NOMO-1 treated with DMSO at 0.1 percent for 48 hours (cell line): ENCODE measurements at regions not wholly inside any gene's neighbourhood (a gene's known extent, or its start where the extent isn't known, plus 50 kb on each side); places are given as distances from the start of the nearest gene placed in this dataset.

Experiments
- DNase-seq: peaks from one replicate; lab custom pipeline; 2025; ENCODE audit not compliant: unreplicated experiment; lab: John Stamatoyannopoulos, UW

DNA sequence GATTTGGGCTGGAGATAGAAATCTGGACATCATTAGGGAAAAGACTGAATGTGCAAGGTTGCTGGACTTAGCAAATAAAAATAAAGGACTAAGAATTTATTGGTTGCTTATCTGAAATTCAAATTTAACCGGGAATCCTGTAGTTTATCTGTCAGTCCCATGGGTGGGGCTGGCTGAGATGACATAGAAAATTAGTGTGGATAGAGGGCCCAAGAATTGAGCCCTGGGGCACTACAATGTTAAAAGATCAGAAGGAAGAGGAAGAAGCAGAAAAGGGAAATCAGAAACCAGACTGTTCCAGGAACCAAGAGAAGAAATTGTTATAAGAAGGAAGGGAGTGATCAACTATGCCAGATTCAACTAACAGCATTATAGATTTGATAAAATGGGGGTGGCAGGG is 96.7 kb upstream of the CCDC196 start:
- DNase-seq = no peak

DNA sequence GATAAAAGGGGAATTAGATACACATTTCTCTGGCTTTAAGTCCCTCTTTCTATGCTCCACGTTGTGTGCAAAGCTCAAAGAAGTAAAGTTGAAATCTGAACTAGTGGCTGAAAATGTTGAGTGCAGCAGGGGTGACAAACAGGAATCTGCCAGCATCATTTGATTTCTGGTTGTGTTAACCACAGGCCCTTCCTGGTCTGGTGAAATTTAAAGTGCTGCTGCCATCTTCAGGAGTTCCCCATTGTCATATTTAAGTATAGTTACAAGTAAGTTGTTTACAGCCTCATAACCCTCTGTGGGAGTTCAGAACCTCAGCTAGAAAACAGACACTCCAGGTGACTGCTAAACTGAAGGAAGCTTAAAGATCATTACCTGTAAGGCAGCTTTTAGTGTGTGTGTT is 90.9 kb upstream of the CCDC196 start:
- no peak for DNase-seq

DNA sequence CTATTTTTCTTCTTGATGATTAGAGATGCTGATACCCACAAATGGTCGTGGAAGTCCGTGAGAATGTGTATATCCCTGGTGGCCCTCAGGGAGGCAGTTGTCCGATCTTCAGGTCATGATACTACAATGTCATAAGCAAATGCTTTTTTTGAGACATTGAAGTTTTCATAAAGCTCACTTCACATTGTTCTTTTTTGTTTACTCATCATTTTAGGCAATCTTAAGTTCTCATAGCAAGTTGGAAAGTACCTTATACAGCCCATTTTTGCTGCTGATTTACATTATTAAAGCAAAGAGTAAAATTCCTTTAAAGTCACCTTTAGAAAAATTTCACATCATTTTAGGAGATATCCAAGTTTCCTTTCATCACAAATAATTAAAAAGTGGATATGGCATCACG is 90.0 kb upstream of the CCDC196 start:
- no peak for DNase-seq

DNA sequence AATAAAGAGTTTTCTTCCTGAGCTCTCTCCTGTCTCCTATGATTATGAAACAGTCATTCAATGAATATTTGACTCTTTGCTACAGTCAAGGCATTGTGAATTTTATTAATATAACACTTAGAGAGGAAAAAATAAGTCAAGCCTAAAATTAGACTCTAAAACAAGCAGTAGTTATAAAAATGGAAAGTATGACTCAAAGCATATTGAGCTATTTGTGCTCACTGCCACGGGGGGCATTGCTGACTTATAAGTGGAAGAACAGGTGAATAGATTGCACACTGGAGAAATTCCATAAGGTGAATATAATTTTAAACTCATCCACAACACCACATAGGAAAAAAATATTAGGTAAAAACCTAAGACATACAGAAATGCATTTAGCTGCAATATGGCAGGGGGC is 87.7 kb upstream of the CCDC196 start:
- DNase-seq = no peak

DNA sequence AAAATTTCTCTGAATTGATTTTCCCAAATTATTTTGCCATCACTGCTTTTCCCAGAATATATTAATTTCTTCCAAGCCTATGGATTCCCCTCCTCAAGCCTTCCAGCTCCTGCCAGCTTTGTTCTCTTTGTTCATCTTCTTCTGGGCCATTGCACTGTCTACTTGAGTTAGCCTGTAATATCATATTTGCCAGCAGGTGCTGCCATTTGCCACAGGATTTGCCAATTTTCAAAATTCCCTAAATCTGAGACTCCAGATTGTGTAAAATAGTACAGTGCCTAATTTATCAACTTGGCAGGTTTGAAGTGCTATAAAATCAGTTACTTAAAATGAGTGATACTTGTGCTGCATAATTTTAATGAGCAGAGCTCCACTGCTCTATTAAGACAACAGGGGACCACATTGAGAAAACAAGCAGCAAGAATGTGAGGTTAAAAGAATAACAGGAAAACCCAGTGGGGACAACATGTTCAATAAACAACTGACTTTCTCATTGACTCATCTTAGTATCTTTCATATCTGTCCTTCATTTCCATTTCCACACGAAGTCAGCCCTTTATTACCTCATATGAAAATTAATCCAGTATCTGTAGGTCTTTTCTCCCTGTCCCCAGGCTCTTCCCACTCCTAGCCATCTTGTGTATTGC is 84.6 kb upstream of the CCDC196 start:
- DNase-seq = no peak

DNA sequence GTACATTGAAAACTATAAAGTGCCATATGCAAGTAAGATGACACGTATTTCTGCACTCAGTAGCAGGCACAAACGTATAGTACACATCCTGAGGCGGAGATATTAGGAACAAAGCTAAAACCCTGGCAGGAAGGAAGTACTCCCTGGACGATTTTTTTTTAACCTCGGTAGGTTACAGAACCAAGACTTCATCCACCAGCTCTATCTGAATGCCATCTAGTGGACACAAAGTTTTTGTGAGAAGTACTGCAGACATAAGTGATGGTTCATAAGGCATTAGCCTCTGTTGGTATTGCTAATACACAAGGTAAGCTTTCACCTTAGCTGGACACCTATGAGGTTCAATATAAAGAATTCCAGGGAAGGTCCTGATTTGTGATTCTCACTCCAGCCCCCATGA is 83.0 kb upstream of the CCDC196 start:
- no peak for DNase-seq

DNA sequence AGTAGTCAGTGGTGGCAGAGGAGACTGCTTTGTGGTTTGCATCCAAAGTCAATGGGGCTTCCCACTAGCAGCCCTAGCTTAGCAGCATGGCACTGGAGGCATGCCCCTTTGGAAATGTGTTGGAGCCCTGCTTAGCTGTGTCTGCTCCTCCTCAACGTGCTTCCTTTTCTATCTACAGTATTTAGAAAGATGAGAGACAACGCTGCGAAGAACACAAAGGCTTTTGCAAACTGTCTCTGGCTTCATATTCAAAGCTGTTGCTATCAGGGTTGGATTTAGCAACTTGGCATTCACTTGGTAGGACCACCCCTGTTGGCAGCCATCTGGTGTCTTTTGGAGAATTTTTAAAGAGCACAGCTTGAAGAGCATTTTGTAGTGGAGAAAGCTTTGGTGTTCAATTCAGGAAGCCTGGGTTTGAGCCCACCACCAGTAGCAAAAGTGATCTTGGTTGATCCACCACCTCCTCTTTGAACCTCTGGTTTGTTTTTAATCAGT is 82.1 kb upstream of the CCDC196 start:
- DNase-seq = no peak

DNA sequence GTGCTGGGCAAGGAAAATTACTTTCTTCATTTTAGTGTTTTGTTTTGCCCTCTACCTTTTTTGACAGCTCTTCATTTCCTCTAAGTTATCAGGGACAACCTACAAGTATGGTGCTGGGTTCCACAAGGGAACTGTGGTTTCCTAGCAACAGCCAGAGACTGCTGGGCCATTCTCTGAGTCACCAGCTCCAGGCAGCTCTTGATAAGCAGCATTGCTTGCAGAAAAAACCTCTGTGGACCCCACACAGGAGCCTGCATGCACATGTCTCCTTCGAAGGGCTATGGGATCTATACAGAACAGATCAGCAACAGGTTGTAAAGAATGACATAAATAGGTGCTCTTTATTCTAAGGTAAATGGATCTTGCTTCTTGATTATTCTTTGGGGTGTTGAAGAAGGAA is 81.0 kb upstream of the CCDC196 start:
- DNase-seq = no peak

DNA sequence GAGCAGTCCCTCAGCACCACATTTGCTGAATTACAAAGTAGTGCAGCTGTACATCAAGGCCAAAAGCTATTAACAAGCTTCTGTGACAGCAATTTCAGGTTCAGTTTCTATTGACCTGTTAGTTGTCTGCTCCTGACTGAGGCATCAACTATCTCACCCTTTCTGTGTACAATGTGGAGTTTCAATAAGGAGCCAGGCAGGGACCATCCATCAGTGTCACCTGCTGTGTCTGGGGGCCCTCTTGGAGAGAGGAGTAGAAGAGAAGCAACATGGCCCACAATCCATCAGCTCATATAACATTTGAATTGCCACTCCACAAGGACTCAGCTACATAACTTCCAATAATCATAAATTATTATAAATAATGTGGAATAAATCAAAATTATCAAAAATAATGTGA is 72.3 kb upstream of the CCDC196 start:
- no peak for DNase-seq

DNA sequence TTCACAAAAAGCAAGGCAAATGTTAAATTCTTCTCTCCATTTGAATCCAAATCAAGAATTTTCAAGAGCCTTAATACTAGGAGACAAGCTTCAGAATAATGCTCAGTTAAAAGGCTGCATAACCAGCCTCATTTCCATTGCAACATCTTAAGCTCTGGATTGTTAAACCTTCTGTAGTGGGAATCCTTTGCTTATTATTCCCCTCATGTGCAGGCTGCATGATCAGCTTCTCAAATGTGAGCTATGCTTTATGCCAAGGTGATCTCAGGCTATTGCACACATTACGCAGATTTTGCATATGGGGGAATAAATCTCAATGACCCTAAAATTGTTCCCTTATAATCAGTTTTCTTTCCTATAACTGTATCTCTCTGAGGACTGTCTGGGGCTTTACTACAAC is 71.7 kb upstream of the CCDC196 start:
- no peak for DNase-seq

DNA sequence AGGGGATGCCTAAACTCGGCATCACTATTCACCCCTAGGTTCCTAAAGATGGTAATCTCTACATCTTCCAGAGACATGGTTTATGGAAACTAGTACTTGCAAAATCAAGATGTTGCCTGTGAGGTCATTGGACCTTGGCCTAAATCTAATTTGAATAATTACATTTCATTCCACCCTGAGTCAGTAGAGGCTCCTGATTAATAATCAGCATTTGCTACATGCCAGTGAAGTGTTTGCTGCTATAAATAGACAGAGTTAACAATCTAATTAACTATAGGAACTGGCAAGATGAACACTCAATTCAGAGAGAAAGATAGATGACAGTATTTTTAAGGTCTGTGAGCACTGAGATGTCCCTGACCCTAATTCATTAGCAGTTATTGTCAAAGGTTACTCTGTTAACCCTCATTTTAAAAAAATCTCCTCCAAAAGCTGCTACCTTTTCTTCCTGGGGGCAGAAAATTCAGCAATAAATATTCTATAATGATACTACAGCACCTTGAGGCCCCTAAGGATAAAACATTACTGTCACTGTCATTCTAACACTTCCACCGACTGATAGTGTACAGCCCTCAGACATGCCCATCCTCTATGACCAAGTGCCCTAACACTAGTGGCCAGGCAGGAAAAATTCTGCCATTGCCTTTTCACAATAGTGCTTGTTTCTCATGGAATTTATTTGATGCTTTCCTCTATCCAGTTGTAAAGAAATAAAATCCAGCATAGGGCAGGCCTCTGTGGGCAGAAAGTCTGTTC is 65.7 kb upstream of the CCDC196 start:
- no peak for DNase-seq

DNA sequence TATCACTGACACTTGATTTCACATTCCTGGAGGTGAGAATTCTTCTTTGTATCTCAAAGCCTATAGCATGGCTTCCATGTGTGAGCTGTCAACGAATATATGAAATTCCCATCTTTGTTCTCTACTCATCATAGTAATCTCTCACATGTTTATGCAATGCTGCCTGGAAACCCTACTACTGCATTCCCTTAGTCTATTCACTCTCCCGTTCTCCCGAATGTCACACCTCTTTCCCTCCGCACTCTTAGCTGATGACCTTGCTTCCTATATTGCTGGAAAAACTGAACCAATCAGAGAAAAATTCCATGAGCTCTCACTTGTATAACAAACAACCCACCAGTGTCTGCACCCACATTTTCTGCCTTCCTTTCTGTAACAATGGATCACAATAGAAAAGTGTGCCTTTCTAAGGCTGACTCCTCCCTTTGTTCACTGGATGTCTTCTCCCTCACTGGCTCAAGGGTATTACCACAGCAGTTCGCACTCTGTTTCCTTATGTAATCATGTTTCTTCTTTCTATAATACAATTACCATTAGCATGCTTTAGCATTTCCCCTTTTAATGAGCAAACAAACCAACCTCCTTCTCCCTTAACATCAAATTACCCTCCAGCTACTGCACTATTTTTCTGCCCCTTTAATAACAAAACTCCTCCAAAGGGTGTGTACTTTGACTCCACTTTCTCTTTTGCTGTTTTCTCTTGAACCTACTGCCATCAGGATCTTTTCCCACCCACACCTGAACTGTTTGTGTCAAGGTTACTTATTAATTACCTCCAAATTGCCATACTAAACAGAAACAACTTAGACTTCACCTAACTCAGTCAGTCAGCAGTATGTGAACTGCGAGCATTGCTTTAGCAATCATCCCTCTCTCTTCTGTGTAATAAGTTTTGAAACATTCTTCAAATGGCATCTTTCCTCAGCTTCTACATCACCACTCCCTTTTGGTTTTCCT is 63.9 kb upstream of the CCDC196 start:
- DNase-seq = no peak

DNA sequence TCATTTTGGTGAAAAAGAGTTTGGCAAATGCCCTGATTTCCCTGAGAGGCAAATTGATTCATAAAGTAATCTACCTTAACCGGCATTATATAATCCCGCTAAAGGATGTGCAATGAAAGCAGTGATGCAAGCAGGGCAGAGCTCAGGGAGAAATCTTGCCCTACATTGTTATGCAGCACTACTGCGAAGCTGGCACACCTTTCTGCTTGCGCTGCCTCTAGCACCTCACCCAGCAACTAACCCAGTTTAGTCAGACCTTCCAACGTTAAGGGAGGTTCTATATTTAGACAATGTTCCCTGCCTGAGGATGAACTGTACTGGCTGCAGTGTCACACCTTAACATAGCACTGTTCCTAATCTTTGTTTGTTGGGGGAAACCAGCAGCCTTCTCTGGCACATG is 60.8 kb upstream of the CCDC196 start:
- no peak for DNase-seq

DNA sequence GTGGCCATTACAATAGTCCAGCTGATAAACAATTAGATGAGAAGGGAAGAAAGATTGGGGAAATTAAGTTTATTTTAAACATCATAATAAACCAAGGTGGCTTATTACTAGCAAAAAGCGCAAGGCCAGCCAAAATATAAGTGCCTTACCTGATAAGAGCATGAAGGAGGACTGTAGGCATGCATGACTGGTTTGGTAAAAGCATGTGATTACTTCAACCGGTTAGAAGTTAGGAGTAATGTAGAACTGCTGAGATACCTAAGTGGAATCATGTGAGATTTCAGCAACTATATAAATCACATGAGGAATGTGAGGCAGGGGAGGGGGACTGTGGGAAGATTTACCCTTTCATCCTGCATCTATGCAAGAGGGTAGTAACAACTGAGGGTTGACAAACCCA is 59.7 kb upstream of the CCDC196 start:
- DNase-seq = no peak

DNA sequence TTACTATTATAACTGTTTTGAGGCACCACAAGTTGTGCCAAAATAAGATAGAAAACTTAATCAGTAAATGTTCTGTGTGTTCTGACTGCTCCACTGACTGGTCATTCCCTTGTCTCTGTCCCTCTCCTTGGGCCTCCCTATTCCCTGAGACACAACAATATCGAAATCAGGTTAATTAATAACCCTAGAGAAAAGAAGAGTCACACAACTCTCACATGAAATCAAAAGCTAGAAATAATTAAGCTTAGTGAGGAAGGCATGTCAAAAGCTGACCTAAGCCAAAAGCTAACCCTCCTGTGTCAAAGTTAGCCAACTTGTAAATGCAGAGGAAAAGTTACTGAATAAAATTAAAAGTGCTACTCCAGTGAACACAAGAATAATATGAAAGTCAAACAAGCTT is 53.8 kb upstream of the CCDC196 start:
- DNase-seq = no peak

DNA sequence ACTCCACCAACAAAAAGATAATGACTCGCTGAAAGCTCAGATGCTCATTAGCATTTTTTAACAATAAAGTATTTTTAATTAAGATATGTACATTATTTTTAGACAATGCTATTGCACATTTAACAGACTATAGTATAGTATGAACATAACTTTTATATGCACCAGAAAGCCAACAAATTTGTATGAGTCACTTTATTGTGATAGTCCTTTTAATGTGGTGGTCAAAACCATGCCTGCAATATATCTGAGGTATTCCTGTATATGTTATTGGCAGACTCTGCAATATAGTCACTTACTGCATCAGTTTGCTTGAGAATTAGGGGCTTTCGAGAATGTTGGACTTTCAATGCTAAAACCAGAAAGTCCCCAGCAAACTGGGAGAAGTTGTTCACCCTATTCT is 51.7 kb upstream of the CCDC196 start:
- DNase-seq = no peak

DNA sequence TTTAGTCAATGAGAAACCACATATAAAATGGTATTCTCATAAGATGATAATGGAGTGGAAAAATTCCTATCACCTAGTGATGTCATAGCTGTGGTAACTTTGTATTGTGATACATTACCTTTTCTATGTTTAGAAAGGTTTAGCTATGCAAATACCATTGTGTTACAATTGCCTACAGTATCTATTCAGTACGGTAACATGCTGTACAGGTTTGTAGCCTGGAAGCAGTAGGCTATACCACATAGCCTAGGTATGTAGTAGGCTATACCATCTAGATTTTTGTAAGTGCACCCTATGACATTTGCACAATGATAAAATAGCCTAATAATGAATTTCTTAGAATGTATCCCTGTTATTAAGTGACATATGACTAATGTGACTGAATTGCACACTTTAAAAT is 50.5 kb upstream of the CCDC196 start:
- DNase-seq = no peak
